Neural progenitor cell (in vitro differentiated cells): ENCODE measurements at regions not wholly inside any gene's neighbourhood (a gene's known extent, or its start where the extent isn't known, plus 50 kb on each side); places are given as distances from the start of the nearest gene placed in this dataset.

Experiments
- CTCF ChIP-seq: fragments of 200-600 bp; sonication (generic); IDR thresholded peaks from 2 replicates; pipeline ENCODE4 v1.5.1; 2017; ENCODE audit warnings: antibody characterized with exemption, mild to moderate bottlenecking
- EZH2 ChIP-seq: fragments of 200-600 bp; sonication (generic); IDR thresholded peaks from 2 replicates; pipeline ENCODE4 v1.6.1; 2017; ENCODE audit warnings: antibody characterized with exemption, mild to moderate bottlenecking, moderate library complexity
- EZH2phosphoT487 ChIP-seq: fragments of 200-600 bp; sonication (generic); IDR thresholded peaks from 2 replicates; pipeline ENCODE4 v1.6.1; 2017; ENCODE audit warnings: antibody characterized with exemption

GRCh38 chr6:87779542-87779941, 77.5 kb upstream of the AKIRIN2 start:
- TF ChIP-seq CTCF (no peak), EZH2phosphoT487 (no peak), EZH2 (no peak)
